ENCODE measurements at regions not wholly inside any gene's neighbourhood (a gene's known extent, or its start where the extent isn't known, plus 50 kb on each side); places are given as distances from the start of the nearest gene placed in this dataset.

DNA sequence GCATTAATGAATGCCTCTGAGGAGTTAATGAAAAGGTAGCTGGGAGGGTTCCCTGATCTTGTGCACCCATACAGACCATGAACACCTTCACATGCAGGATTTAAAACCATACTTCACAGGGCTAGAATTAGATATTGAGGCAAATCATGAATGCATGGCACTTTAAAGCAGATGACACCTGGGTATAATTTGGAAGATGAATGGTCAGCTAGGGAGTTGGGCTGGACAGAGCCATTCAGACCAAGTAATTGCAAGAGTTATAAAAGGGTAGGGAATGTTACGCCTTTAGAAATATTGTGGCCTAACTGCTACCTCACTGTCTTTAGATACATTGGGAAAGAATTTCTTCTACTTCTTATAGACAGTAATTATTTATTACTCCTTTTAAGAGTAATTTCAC is 89.1 kb upstream of the ZNF827 start:
- no peak for DNase-seq (ENCODE audit: low read depth, low spot score)

DNA sequence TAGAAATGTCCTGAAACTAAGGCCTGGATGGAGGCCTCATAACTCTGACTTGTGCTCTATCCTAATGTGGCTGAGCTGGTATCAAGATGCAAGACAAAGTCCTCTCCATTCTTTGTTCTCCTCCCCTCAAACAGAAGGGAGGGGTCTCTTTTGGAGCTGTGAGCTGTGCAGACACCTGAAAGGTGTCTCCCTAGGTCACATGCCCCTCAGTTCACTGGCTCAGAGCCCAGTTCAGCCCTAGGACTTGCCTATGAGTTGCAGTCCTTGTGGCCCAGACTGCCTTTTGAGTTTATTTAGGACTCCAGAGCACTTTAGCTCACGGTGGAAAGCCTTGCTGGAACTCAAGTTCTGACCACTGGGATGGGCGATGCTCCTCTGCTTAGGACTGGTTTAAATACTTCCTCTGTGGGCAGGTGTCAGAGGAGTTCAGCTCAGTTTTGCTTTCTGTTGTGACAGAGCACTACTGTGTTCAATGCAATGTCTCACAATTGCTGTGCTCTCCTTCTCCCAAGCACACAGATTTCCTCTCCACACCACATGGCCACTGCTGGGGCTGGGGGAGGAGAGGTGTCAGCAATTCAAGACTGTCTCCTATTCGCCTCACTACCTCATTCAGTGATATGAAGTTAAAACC is 84.8 kb upstream of the ZNF827 start:
- DNase-seq (ENCODE audit: low read depth, low spot score): no peak

- no peak for DNase-seq (ENCODE audit: low read depth, low spot score)
These were observed 83.9 kb upstream of the ZNF827 start for GRCh38 chr4:146022541-146022940.

- no peak for DNase-seq (ENCODE audit: low read depth, low spot score)
These were observed 79.6 kb upstream of the ZNF827 start for GRCh38 chr4:146018247-146018646.

- no peak for DNase-seq (ENCODE audit: low read depth, low spot score)
These were observed 66.1 kb upstream of the ZNF827 start for GRCh38 chr4:146004730-146005129.

DNA sequence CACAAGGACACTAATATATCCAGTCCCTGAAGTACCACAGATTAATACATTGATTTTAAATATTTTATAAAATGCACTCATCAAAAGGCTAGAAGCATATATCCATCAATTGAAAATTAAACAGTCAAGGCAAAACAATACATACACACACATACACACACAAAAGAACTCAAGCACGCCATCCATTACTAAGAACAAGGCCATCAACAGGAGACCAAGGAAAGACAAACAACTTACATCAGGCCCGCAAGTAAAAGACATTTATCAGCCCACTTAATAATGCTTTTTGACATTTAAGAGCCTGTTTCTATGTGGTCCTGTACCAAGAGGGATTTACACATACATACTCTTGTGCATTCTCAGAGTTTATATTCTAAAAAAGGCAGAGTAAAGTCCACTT is 50.0 kb upstream of the ZNF827 start:
- DNase-seq (ENCODE audit: low read depth, low spot score): no peak
